ENCODE measurements at regions not wholly inside any gene's neighbourhood (a gene's known extent, or its start where the extent isn't known, plus 50 kb on each side); places are given as distances from the start of the nearest gene placed in this dataset.

DNA sequence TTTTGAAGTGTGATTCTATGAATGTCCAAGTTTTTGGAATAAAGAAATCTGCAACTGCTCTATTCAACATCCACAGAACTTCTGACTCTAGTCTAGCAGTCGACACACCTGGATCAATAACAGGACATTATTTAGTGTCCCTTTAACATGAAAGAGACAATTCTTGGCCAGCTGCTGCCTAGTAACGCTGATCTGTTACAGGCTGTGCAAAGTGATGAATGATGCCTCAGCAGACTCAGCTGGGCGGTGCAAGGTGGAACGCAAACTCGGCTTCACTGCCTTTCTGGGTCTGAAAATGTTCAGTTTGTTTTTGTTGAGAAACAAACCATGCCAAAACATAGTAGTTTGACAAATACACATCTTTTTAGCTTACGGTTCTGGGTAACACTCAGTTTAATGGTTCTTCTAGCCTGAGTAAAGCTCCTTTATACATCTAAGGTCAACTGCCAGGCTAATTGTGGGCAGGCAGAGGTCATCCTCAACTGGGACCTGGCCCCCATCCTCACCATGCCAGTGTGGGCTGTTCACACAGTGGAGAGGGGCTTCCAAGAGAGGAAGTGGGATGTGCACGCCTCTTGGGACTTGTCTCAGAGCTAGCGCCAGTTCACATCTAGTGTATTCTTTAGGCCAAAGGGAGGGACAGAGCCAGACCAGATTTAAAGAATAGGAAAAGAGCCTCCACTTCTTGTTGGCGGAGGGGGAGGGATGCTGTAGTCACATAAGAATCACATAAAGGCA is 879.7 kb downstream of the QKI start:
- no peak for DNase-seq (ENCODE audit: low spot score)

- no peak for DNase-seq (ENCODE audit: low spot score)
These were observed 876.7 kb downstream of the QKI start for GRCh38 chr6:164291224-164291623.

- no peak for DNase-seq (ENCODE audit: low spot score)
These were observed 875.6 kb downstream of the QKI start for GRCh38 chr6:164290101-164290500.

- DNase-seq (ENCODE audit: low spot score): no peak
These were observed 871.5 kb downstream of the QKI start for GRCh38 chr6:164286011-164286410.

GRCh38 chr6:164283574-164283973 is 869.1 kb downstream of the QKI start:
- DNase-seq (ENCODE audit: low spot score): no peak

DNA sequence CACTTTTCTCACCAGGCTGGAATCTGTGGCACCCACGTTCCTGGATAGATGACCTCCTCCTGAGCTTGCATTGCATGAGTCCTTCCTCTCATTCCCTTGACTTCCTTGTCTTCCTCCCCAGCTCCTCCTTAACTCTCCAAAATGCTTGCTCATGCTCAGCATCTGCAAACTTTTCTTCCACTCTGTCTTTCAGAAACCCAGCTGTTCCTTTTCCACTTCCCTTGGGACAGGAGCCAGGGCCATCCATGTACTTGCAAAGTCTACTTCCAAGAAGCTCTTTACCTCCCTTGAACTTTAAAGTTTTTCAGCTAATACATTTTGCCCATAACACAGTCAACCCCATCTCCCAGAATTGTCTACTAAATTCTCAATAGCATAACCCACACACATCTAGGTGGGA is 861.7 kb downstream of the QKI start:
- no peak for DNase-seq (ENCODE audit: low spot score)

DNA sequence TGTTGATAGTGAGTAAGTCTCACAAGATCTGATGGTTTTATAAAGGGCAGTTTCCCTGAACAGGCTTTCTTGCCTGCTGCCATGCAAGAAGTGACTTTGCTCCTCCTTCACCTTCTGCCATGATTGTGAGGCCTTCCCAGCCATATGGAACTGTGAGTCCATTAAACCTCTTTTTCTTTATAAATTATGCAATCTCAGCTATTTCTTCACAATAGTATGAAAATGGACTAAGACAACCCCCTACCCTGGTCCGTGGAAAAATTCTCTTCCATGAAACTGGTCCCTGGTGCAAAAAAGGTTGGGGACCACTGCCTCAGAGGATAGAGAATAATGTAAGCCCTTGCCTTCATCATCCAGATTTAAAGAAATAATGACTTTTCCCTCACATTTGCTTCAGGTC is 861.3 kb downstream of the QKI start:
- no peak for DNase-seq (ENCODE audit: low spot score)

DNA sequence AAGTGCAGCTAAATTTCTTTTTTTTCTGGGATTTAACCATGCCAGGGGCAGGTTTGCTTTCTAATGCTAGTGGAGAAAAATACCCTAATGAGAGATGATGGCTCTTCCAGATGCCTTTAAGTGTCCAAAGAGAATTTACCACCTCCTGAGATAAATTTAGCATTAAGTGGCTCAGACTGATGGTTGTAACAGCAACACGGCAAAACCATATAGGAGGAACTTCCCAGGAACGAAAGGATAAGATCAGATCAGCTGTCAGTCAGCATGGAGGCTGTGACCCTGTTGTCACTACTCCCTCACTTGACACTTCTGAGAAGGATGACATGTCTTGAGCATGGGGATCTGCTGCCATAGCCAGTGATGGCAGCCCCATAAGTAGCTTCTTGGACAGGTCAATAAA is 860.0 kb downstream of the QKI start:
- no peak for DNase-seq (ENCODE audit: low spot score)

GRCh38 chr6:164273491-164273890 is 859.0 kb downstream of the QKI start:
- DNase-seq (ENCODE audit: low spot score): no peak

GRCh38 chr6:164266851-164267250 is 852.3 kb downstream of the QKI start:
- DNase-seq (ENCODE audit: low spot score): no peak

DNA sequence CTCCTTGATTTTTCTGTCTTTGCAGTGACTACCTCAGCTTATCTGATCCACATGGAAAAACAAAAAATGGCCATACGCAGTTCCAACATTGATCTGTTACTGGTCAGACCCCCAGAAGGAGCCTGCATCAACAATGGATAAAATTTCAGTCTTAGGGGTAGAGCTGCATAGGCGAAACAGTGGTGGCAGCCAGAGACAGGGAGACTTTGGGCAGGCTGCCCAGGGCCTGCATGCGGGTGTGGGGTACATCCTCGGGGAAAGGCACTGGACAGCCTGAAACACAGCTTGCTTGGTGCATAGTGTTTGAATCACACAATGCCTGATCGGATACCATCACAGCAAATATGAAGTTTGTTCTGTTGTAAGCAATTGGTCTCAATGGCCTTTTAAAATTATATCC is 847.8 kb downstream of the QKI start:
- DNase-seq (ENCODE audit: low spot score): no peak

DNA sequence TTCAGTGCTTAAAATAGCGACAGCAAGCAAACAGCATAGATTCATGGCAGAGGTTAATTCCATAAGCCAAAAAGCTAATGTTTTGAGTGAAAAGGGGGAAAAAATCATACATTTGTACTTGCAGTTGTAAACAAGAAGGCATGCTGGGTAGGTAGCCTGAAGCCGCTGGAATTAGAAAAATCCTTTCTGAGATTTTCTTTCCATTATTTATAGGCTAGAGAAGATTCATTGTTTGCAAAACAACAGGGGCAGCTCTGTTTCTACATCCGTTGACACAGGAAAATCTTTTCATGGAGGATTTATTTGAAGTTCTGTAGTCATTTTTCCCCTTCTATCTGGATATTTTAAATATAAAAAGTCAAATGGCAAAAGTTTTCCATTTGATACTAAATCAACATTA is 843.9 kb downstream of the QKI start:
- no peak for DNase-seq (ENCODE audit: low spot score)

- no peak for DNase-seq (ENCODE audit: low spot score)
These were observed 838.4 kb downstream of the QKI start for GRCh38 chr6:164252948-164253347.

GRCh38 chr6:164252291-164252690 is 837.8 kb downstream of the QKI start:
- DNase-seq (ENCODE audit: low spot score): no peak

GRCh38 chr6:164247106-164247505 is 832.6 kb downstream of the QKI start:
- no peak for DNase-seq (ENCODE audit: low spot score)

DNA sequence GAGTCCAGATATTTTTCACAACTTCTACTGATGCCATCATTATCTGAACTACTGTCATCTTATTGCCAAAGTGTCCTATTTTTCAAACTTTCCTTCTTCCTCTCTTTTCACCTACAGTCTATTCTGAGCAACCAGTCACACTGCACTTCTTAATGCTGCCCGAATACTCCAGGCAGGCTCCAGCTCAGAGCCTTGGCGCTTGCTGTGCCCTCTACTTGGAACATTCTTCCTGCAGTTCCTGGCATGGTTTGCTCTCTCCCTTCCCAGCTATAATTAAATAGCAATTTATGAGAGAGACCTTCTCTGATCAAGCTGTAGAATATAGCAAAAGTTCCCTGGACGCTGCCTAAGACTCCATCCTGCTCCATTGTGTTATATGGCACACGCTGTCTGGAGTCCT is 831.6 kb downstream of the QKI start:
- no peak for DNase-seq (ENCODE audit: low spot score)

- no peak for DNase-seq (ENCODE audit: low spot score)
These were observed 829.4 kb downstream of the QKI start for GRCh38 chr6:164243949-164244348.

DNA sequence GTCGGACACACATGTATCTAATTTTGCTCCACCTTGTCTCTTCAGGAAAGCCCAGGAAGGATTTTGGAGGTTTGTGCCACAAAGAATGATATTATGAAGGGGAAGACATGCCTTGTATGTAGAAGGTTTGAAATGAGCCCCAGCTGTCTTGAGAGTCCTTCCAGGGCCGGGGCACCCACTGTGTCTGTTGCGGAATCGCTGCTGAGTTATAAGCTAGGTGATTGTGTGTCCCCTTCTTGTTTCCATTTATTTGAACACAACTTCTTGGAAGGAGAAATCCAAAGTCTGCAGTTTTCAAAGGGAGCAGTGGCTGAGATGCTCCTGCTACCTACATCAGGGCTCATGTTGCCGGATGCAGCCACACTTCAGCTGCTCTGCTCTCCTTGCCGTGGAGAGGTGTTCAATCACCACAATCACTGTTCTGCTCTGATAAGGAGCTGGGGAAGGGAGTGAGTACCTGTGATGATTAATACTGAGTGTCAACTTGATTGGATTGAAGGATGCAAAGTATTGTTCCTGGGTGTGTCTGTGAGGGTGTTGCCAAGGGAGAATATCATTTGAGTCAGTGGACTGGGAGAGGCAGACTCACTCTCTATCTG is 828.6 kb downstream of the QKI start:
- DNase-seq (ENCODE audit: low spot score): no peak

DNA sequence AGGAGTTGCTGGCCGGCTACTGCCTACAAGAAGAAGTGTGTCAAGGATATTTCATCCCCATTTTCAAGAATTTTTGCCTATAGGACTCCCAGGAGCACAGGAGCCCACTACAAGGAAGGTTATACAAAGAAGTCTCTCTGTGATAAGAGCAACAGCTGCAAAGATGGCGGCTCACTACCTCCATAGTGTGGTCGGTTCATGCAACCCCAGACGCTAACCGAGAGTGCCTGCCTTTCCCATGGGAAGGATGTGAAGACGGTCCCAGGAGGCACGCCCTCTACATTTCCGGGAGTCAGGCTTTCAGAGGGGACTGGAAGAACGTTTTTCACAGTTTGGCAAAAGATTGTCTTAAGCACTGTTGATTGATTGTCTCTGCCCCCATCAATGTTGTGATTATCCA is 816.3 kb downstream of the QKI start:
- no peak for DNase-seq (ENCODE audit: low spot score)

DNA sequence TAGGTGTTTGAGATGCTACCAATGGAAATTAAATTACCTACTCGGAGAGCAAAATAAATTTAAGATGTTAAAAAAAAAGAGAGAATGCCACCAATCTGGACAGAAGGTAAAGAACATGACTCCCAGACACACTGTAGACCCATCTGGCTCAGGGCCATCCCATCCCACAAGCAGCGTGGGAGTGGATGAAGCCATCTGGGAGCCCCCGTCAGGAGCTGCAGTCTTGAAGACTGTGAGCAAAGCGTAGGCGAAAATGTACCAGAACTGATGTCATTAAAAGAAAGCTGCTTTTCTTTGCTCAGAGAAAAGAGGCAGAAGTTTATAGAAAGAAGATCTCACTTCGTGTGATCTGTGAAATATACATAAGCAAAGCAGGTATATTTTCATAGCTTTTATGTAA is 815.7 kb downstream of the QKI start:
- no peak for DNase-seq (ENCODE audit: low spot score)

DNA sequence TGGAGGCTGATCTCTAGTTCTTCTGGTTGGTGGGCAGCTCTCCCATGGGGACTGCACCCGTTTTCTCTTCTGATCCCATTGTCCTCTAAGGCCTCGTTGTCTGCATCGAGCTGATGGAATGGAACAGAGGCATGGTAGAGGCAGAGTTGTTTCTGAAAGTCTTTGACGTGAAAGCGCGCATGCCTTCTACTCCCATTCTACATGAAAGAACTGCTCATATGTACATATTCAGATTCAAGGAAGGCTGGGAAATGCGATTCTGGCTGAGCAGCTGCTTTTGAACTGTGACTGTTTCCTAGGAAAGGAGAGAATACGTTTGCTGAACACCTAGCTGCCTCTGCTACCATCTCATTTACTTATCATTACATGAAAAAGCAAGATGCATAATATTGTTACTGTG is 815.2 kb downstream of the QKI start:
- DNase-seq (ENCODE audit: low spot score): no peak

GRCh38 chr6:164227952-164228522 is 813.5 kb downstream of the QKI start:
- no peak for DNase-seq (ENCODE audit: low spot score)

GRCh38 chr6:164216839-164217238 is 802.3 kb downstream of the QKI start:
- no peak for DNase-seq (ENCODE audit: low spot score)

DNA sequence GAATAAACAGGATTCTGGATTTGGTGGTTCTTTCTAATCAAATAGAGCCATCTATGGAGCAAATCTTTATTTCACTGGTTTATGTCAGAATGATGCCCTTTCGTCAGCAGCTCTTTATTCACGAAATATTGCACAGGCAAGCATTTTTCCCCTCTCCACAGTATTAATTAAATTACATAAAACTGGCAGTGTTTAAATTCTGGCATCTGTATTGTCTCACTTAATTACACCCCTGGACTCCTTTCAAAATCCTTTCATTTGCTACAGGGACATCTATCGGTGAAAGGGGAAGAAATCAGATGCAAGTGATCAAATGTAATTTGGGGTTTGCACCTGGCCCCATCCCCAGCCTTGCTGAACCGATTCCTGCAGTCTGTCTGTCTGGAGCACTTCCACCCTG is 801.9 kb downstream of the QKI start:
- DNase-seq (ENCODE audit: low spot score): no peak

Measured in SW480 (cell line).